Gastroesophageal sphincter (tissue), 4 donors: ENCODE measurements at regions not wholly inside any gene's neighbourhood (a gene's known extent, or its start where the extent isn't known, plus 50 kb on each side); places are given as distances from the start of the nearest gene placed in this dataset.

ENCODE experiments used
- ATAC-seq: fragments of 150-250 bp; one replicate; pipeline ENCODE4 v1.9.1; 2016; ENCODE audit warnings: mild to moderate bottlenecking, moderate library complexity
- H3K27ac ChIP-seq, 4 donors: fragments of 200-600 bp; sonication (generic) in 3 of 4; 1 replicate in 3 of 4; 2 replicates in 1 of 4; pipeline ENCODE4 v1.5.1; 2016 to 2019
- H3K27me3 ChIP-seq: fragments of 200-600 bp; sonication (generic); one replicate; pipeline ENCODE4 v1.5.1; 2019
- H3K36me3 ChIP-seq, 2 donors: fragments of 200-600 bp; sonication (generic); one replicate each; pipeline ENCODE4 v1.5.1; 2019; ENCODE audit warnings: control low read depth in 1 of 2
- H3K4me1 ChIP-seq, 3 donors: fragments of 200-600 bp; sonication (generic); 1 replicate in 2 of 3; 2 replicates in 1 of 3; pipeline ENCODE4 v1.5.1; 2016 to 2019; ENCODE audit warnings: control low read depth in 2 of 3
- H3K4me3 ChIP-seq, 2 donors: fragments of 200-600 bp; sonication (generic); one replicate each; pipeline ENCODE4 v1.5.1; 2019; ENCODE audit warnings: mild to moderate bottlenecking in 1 of 2, moderate library complexity in 1 of 2
- H3K9me3 ChIP-seq, 3 donors: fragments of 200-600 bp; sonication (generic); one replicate each; pipeline ENCODE4 v1.5.1; 2017 to 2019; ENCODE audit warnings: control low read depth in 2 of 3
- EP300 ChIP-seq: sonication (generic); formaldehyde crosslinking; IDR thresholded peaks from one replicate; pipeline ENCODE4 v1.6.1; 2017; ENCODE audit warnings: antibody characterized with exemption, mild to moderate bottlenecking
- POLR2A ChIP-seq, 2 donors: fragments of 450-650 bp; IDR thresholded peaks; one replicate each; pipeline ENCODE4 v1.6.1; 2017; ENCODE audit warnings: antibody characterized with exemption in 2 of 2, mild to moderate bottlenecking in 2 of 2, moderate library complexity in 1 of 2
- POLR2AphosphoS5 ChIP-seq: sonication (generic); formaldehyde crosslinking; IDR thresholded peaks from one replicate; pipeline ENCODE4 v1.6.1; 2017; ENCODE audit warnings: antibody characterized with exemption
- WGBS, 2 donors: methylation state at CpG; one replicate each; pipeline ENCODE4 v1.1.5; 2018; ENCODE audit warnings: low coverage in 1 of 2; 5-methylcytosine and 5-hydroxymethylcytosine counted together
- TF ChIP-seq, protein P1 (sequence below), 4 experiments: fragments of 200-600 bp in 2 of 4; fragments of 450-650 bp in 2 of 4; sonication (generic) in 1 of 4; IDR thresholded peaks; one replicate each; pipeline ENCODE4 v1.5.1; 2017 to 2019; ENCODE audit warnings: antibody characterized with exemption in 4 of 4, mild to moderate bottlenecking in 2 of 4, moderate library complexity in 2 of 4

DNA sequence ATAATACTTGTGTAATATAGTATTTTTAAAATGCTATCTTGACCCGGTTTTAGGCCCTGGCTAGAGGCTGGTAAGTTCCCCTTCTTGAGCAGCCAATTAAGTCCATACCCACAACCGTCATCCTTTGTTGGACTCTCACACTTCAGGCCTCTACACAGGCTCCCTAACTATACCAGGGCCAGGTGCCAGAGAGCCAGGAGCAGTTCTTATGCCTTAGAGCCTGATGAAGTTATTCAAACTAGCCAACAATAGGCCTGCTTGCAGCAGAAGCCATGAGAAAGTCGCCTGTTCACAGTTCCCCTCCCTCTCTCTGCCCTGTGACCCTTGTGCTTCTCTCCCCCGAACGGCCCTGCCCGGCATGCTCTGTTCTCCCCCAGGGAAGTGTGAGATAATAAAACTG, 454.2 kb upstream of the KLHL29 start:
- no peaks in the 10 kb centered on the region for H3K4me1 ChIP-seq
- no peak overlapping the region for H3K4me3 ChIP-seq
- H3K36me3 ChIP-seq = no peaks in the 10 kb centered on the region
- H3K27me3 ChIP-seq = no peaks in the 10 kb centered on the region
- no peak for ATAC-seq
- TF ChIP-seq, protein P1, sequence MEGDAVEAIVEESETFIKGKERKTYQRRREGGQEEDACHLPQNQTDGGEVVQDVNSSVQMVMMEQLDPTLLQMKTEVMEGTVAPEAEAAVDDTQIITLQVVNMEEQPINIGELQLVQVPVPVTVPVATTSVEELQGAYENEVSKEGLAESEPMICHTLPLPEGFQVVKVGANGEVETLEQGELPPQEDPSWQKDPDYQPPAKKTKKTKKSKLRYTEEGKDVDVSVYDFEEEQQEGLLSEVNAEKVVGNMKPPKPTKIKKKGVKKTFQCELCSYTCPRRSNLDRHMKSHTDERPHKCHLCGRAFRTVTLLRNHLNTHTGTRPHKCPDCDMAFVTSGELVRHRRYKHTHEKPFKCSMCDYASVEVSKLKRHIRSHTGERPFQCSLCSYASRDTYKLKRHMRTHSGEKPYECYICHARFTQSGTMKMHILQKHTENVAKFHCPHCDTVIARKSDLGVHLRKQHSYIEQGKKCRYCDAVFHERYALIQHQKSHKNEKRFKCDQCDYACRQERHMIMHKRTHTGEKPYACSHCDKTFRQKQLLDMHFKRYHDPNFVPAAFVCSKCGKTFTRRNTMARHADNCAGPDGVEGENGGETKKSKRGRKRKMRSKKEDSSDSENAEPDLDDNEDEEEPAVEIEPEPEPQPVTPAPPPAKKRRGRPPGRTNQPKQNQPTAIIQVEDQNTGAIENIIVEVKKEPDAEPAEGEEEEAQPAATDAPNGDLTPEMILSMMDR (IDR thresholded peaks at IDR 0.05) = no peak
- TF ChIP-seq POLR2A (IDR thresholded peaks at IDR 0.05) (no peak), POLR2AphosphoS5 (no peak), EP300 (no peak)
- no peak overlapping the region for H3K27ac ChIP-seq
- H3K9me3 ChIP-seq = no peaks in the 10 kb centered on the region
- 81 to 83% methylated on average over 4 to 5 of the region's 6 CpGs for WGBS, 2 donors

DNA sequence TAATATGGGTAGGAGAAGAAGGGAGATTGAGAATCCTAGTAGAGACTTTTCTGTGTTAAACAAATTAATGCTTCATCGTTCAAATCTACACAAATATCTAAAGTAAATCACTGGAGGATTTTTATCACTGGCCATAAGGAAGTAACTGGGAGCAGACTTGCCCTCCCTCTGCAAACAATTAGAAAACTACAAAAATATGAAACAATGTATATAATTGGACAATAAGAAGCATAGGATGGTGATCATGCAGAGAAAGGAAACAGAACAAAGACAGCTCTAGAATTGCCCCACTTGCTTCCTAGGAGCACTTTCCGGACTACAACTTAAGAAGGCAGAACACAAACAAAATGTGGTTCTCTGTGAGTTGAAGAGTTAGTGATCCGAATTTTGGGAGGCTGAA, 452.7 kb upstream of the KLHL29 start:
- Histone ChIP-seq H3K4me3 (no peak overlapping the region), H3K36me3 (no peaks in the 10 kb centered on the region), H3K27ac (no peak overlapping the region), H3K4me1 (no peaks in the 10 kb centered on the region), H3K27me3 (no peaks in the 10 kb centered on the region), H3K9me3 (no peaks in the 10 kb centered on the region)
- no peak for TF ChIP-seq EP300
- no peak for TF ChIP-seq POLR2A (IDR thresholded peaks at IDR 0.05)
- no peak for TF ChIP-seq POLR2AphosphoS5
- TF ChIP-seq, protein P1 (IDR thresholded peaks at IDR 0.05) = no peak
- no peak for ATAC-seq
- 83 to 91% methylated on average over 1 to 3 of the region's 3 CpGs for WGBS, 2 donors

DNA sequence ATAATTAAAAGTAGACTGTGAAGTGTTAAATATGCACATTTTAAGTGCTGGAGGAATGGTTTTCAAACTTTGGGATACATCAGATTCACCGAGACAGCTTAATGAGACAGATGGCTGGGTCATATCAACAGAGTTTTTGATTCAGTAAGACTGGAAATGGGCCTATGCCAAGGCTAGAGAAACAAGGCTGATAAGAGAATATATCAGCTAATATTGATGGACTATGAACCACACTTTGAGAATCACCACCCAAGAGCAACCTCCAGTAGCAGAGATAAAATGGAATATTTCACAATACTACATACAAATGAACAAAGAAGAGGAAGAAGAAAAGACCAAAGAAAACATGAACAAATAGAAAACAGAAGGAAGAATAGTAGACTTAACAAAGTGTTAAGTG, 450.2 kb upstream of the KLHL29 start:
- 67 to 90% methylated on average over 1 of the region's 1 CpG for WGBS, 2 donors
- no peak overlapping the region for H3K4me3 ChIP-seq
- no peaks in the 10 kb centered on the region for H3K36me3 ChIP-seq
- H3K4me1 ChIP-seq = no peaks in the 10 kb centered on the region
- no peaks in the 10 kb centered on the region for H3K27me3 ChIP-seq
- TF ChIP-seq POLR2AphosphoS5 = no peak
- TF ChIP-seq, protein P1 (IDR thresholded peaks at IDR 0.05) = no peak
- TF ChIP-seq POLR2A (IDR thresholded peaks at IDR 0.05) = no peak
- TF ChIP-seq EP300 = no peak
- H3K27ac ChIP-seq = no peak overlapping the region
- ATAC-seq = no peak
- H3K9me3 ChIP-seq = no peaks in the 10 kb centered on the region

DNA sequence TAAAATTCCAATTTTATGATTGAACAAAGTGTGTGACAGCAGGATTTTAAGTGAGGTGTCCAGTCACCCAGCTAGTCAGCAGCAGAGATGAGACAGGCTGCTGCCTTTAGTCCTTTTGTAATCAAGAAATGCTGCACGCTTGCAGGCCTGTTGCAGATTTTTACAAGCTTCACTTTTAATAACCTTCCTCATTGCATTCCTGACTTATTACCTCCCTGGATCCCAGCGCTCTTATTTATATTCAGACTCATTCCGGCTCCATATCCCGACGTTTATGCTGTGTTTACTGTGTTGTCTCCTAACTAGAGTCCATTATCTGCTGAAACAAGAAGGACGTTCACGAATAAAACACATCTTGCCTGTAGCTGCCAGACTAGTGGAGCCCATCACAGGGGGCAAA, 442.5 kb upstream of the KLHL29 start:
- no peak for ATAC-seq
- TF ChIP-seq POLR2AphosphoS5 = no peak
- TF ChIP-seq, protein P1 (IDR thresholded peaks at IDR 0.05) = no peak
- TF ChIP-seq POLR2A (IDR thresholded peaks at IDR 0.05) = no peak
- no peak for TF ChIP-seq EP300
- 56 to 62% methylated on average over 2 to 6 of the region's 7 CpGs for WGBS, 2 donors

DNA sequence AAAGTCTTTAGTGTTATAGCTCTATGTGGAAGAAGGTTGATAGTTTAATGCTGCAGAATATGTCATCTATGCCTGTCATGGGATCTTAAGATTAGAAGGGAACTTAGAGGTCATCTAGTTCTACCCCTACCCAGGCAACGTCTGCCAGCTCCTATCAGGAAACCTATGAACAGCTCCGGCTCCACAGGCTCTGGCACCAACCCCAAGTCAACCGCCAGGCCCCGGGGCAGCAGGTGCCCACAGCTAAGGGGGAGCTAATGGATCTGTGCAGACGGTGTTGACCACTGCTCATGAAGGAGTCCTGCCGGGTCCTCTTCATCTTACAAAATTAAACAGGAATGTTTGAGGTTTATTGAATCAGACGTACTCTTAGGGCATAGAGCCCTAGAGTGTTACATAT, 440.8 kb upstream of the KLHL29 start:
- H3K4me3 ChIP-seq = no peak overlapping the region
- ATAC-seq = no peak
- 74 to 88% methylated on average over 4 of the region's 7 CpGs for WGBS, 2 donors

More for the DNA sequence above, 442.5 kb upstream of the KLHL29 start:
- Histone ChIP-seq H3K9me3 (no peaks in the 10 kb centered on the region), H3K36me3 (no peaks in the 10 kb centered on the region), H3K4me3 (no peak overlapping the region), H3K4me1 (no peaks in the 10 kb centered on the region), H3K27ac (no peak overlapping the region), H3K27me3 (no peaks in the 10 kb centered on the region)

More for the DNA sequence above, 440.8 kb upstream of the KLHL29 start:
- Histone ChIP-seq H3K36me3 (no peaks in the 10 kb centered on the region), H3K27me3 (no peaks in the 10 kb centered on the region), H3K27ac (no peak overlapping the region), H3K9me3 (no peaks in the 10 kb centered on the region), H3K4me1 (no peaks in the 10 kb centered on the region)
- TF ChIP-seq, protein P1 (IDR thresholded peaks at IDR 0.05) = no peak
